GM11168 (cell line): ENCODE measurements at regions not wholly inside any gene's neighbourhood (a gene's known extent, or its start where the extent isn't known, plus 50 kb on each side); places are given as distances from the start of the nearest gene placed in this dataset.
"Not testable (repeated sequence)": the region's sequence is repeated elsewhere in the genome, so short reads cannot be mapped to it uniquely, and the experiment has no call there.

Source experiments
- in situ Hi-C: fragments of 300-500 bp; cut with MboI; formaldehyde crosslinking; loops from one replicate; pipeline ENCODE4 v1.12.0; 2022; ENCODE audit warnings: low sequenced_read_pairs; ENCODE audit not compliant: unreplicated experiment

DNA sequence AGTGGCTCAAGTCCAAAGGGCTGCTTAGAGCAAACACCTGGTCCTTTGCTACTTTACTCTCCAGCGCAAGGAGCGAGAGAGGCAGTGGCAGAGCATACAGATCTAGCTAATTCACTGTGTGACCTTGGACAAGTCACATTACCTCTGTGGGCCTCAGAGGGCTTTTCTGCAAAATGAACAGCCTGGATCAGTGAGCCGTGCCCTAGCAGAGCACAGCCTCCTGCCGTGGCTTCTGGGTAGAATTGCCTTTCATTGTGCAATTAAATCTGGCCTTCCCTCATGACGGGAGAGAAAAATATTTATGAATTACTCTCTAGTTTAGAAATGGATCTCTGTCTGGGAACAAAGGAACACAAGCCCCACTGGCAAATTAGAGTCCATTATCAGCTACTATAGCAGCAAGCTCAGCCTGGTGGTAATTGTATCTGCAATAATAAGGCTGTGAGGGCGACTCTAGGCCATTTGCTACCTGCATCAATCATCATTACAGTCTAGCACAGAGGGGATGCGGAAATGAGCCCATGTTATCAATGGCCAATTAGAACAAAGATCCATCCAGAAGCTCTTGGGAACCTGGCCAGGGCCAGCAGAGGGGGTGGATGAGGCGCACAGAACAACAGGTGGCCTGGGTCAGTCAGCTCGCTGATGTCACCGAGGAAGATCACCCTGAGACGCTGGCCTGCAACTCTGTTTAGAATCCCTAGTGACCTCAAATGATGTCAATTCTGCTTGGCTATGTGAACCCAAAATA is 114.2 kb upstream of the LY86 start:
- in situ Hi-C loops = no loop called here

DNA sequence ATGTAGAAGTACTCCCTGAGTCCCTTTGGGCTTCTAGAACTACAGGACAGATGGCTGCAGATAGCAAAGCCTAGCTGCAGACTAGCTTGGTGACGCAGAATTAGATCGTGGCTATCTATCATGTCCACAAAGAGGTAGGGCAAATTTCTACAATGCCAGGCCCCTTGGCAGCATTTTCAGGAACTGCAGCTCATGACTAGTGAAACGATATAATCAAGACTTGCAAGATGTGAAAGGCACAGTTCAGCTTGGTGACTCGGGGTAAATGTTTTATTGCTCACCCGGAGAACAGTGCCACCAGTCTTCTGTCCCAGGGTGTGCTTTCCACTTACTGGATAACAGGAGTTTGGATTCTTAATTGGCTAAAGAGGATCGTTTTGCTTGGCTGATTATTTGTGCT is 108.7 kb upstream of the LY86 start:
- in situ Hi-C loops = no loop called here

DNA sequence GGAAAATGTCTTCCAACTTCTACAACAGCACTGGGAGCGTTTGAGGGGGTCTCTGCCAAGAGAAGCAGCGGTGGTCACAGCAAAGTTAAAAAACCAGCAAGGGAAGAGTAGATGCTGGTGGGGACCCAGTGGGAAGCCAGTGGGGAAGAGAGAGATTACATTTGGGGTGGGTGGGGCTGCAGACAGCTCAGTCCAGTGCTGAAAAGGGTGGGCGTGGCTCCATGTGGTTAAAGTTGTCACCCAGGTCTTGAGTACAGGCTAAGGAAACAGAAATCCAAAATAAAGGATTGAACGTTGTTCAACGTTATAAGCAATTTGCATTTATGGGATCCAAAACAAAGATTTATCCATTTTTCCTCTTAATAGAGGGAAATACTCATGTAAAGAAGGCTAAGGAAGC is 106.3 kb upstream of the LY86 start:
- in situ Hi-C loops = no loop called here

DNA sequence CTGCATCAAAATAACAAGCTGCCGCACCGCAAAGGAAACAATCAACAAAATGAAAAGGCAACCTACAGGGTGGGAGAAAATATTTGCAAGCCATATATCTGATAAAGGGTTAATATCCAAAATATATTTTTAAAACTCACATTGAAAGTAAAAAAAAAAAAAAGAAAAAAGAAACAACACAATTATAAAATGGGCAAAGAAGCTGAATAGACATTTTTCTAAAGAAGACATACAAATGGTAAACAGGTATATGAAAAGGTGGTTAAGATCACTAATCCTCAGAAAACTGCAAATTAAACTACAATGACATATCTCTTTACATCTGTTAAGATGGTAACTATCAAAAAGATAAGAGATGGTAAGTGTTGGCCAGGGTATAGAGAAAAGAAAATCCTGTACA is 105.4 kb upstream of the LY86 start:
- in situ Hi-C loops = no loop called here

DNA sequence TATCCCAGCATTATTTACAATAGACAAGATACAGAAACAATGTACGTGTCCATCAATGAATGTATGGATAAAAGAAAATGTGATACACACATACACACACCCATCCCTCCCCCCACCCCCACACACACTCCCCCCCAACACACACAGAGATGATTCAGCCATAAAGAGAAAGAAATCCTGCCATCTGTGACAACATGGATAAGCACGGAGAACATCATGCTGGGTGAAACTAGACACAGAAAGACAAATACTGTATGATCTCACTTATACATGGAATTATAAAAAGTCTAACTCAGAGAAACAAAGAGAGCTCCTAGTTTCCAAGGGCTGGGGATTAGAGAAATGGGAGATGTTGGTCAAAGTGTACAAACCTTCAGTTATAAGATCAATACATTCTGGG is 104.8 kb upstream of the LY86 start:
- in situ Hi-C loops = no loop called here

DNA sequence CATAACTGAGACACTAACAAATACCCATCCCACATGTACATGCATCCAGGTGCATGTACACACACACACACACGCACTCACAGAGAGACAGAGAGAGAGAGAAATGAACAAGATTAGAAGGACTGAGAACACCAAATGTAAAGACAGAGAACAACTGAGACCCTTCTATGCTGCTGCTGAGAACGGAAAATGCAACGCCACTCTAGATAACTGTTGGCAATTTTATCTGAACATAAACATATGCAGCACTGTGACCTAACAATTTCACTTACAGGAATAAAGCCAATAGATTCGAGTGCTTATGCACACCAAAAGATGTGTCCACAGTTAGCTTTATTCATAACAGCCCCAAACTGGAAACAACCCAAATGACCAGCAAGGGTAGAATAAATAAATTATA is 103.8 kb upstream of the LY86 start:
- in situ Hi-C loops = no loop called here

DNA sequence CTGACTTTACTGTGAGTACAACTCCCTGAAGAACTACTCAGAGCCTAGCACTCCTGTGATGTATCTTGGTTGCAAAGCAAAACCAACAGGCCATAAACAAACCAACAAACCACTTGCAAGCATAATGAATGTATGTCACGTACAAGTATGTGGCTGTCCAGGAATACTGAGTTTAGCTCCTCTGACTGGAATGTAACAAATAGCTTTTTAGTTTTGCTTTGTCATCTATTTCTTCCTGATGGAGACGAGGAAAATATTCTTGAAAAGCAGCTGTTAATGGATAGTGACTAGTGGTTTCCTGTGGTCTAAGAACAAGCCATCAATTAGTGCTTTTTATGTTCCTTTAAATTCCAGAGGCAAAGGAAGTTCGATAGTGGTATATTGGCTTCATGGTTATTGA is 101.9 kb upstream of the LY86 start:
- in situ Hi-C loops = no loop called here

DNA sequence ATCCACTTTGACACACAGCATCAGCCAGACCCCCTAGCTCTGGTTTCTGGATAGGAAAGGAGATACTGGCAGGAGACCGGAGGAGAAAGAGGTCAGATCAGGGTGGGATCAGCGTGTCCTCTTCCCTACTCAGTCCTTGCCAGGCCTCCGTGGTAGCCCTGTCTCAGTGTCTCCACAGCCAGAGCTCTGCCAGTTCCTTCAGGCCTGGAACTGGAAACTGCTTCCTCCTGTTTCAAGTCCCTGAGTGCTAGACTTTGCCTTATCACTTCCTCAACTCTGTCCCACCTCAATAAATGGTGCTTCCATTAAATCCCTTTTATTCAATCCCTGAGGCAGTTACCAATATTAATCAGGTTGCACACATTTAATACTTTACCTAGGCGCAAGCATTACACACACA is 96.8 kb upstream of the LY86 start:
- in situ Hi-C loops = no loop called here

DNA sequence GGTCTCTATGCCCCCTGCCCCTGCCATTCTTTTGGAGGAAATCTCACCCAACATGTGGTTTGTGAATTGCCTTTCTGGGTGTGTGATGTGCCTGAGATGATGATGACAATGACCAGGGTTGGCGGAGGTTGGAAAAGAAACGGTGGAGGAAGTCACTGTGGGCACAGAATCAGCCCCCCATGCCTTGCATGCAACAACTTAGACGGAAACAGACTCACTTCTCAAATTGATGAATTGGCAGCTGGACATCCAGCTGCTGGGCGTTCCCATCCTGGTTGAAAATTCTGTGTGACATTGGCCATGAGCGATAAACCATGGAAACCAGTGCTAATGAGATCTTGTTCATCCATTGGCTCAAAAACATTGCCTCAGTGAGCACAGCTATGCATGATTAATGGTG is 95.8 kb upstream of the LY86 start:
- in situ Hi-C loops = no loop called here

DNA sequence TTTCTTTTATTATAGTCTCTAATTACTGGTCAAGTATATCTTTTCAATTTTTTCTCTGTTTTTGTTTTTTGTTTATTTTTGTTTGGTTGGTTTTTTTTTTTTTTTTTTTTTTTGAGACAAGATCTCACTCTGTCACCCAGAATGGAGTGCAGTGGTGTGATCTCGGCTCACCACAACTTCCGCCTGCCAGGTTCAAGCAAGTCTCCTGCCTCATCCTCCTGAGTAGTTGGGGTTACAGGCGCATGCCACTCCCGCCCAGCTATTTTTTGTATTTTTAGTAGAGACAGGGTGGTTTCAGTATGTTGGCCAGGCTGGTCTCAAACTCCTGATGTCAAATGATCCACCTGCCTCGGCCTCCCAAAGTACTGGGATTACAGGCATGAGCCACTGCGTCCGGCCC is 94.4 kb upstream of the LY86 start:
- in situ Hi-C loops = not testable (repeated sequence)

DNA sequence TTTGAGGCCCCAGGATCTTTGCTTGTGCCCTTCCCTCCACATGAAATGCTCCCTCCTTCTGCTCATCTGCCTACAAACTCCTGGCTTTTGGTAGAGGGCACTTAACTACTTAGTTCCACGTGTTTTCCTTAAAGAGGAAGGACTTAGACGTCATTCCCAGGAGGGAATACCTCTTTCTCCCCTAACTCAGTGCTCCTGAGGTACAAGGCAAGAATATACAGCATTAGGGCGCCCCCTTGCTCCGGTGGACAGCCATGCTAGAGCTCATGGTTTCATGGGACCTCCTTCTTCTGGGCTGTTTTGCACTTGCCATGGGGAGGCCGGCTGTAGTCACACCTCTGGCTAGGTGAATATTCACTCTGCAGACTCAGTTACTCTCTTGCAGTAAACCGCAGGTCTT is 93.8 kb upstream of the LY86 start:
- in situ Hi-C loops = no loop called here

DNA sequence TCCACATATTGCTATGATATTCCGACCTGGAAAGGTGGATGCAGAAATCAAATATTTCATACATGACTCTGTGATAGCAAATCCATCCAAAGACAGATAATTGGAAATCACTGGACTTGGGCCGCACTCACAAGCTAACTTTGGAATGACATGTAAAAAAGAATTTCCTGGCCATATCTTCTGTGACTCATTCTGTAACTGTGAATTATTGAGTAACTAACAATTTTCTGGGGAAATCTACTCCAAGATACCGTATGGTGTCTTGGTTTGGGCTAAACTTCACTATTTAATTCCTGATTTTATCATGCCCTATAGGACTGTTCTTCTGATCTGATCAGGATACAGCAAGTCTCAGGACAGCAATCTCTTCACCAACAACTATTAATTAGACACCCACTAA is 92.7 kb upstream of the LY86 start:
- in situ Hi-C loops = no loop called here

DNA sequence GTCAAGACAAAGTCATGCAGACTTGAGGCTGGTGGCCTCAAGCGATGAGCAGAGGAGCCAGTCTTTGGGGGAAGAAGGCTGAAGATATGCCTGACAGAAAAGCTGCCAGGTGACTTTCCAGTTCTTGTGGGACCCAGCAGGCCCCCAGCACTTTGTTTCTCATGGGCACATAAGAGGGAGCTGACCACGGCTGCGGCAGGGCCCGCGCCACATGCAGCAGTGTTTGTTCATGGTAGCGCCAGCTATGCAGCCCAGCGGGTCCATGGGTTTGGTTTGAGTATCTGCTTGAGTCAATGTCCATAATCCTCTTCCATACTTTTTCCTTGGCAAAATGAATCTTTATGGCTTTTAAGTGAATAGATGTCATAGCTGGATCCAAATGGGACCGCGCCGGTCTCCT is 91.0 kb upstream of the LY86 start:
- in situ Hi-C loops = no loop called here

DNA sequence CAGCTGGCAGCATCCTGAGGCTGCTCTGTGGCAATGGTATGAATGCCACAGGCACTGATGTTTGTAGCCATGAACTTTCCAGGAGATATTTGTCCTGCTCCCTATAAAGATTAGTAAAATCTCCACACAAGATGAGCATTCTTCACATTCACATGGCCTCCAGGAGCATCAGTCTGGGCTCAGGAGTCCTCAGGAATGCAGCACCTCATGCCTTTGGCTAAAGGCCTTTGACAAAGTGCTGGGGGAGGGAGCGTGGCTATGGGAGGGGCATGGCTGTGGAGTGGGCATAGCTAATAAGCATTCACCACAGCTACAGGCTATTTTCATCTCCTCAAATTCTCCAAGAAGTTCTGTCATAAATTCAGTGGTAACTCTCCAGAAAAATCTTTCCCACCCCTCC is 90.5 kb upstream of the LY86 start:
- in situ Hi-C loops = no loop called here

DNA sequence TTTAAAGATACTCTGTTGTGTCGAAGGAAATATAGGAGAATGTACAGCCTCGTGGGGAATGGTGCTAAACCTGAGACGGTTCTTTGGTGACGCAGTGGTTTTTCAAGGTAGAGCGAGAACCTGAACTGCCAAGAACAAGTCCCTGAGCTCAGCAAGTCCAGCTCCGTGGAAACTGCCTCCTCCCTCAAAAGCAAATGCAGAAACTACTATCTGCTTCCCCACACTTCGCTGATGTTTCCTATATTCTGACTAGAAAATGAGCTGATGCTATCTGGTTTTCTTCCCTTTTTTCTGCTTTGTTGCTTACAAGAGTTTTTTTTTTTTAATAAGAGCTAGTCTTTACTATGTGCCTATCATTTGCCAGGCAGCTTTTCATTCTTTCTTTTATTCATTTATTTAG is 85.3 kb upstream of the LY86 start:
- in situ Hi-C loops = no loop called here

DNA sequence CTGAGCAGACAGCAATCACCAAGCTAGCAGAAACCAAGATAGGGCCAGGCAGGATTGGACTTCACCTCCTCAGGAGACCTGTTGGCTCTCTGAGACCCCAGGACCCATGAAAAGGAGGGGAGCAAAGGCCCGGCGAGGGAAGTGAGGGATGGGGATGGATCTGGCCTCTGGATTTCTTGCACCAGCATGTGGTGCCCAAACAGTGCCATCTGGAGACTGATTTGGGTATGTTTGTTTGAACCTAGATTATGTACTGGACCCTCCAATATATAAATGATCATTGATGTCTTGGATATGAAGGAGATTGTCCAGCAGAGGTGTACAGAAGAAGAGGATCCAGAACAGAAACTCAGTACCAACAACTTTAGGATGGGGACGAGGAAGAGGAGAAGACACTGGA is 83.4 kb upstream of the LY86 start:
- in situ Hi-C loops = no loop called here

DNA sequence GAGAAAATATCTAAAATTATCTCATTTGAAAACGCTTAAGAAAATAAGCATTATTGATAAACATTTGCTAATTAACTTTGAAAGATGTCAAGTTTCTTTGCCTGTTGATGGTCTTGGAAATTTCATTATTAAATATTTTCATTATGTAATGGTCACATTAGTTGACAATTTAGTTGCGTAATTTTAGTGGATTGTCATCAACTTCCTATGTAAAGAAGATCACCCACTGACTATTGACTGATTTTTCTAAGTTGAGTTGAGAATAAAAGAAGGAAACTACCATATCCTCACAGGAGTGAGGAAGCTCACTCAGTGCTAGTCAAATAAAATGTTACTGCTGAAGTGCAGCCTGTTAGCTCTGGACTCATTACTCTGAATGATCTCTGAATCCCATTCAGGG is 79.9 kb upstream of the LY86 start:
- in situ Hi-C loops = no loop called here

DNA sequence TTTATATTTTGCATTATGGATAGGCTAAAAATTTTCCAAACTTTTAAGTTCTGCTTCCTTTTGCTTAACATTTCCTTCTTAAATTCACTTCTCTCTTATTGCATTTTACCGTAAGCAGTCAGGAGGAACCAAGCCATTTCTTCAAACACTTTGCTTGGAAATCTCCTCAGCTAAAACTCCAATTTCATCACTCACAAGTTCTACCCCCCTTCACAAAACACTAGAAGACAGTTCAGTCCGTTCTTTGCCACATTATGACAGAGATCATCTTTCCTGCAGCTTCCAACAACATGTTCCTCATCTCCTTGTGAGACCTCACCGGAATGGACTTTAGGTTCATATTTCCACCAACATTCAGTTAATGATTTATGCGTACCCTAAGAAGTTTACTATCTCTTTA is 79.2 kb upstream of the LY86 start:
- in situ Hi-C loops = no loop called here

DNA sequence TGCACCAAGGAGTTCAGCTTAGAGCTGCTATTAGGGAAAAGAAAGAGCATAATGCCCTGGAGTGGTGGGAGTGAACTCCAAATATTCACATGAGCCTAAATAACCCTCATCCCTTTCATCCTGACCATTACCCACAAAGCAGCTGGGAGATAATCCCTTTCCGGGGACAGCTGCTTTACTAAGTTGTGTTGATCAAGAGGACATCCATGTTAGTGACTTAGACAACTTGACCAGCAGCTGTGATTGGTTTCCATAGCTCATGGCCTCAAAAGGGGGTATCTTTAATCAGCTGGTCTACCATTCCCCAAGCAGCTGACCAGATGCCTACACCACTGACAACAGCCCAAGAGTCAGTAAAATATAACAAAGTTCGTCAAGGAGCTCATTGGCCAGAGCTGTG is 75.8 kb upstream of the LY86 start:
- in situ Hi-C loops = loop anchor here (10.0 kb wide), 1 partner anchor 188 kb away; the partner anchor contains the start of gene F13A1

DNA sequence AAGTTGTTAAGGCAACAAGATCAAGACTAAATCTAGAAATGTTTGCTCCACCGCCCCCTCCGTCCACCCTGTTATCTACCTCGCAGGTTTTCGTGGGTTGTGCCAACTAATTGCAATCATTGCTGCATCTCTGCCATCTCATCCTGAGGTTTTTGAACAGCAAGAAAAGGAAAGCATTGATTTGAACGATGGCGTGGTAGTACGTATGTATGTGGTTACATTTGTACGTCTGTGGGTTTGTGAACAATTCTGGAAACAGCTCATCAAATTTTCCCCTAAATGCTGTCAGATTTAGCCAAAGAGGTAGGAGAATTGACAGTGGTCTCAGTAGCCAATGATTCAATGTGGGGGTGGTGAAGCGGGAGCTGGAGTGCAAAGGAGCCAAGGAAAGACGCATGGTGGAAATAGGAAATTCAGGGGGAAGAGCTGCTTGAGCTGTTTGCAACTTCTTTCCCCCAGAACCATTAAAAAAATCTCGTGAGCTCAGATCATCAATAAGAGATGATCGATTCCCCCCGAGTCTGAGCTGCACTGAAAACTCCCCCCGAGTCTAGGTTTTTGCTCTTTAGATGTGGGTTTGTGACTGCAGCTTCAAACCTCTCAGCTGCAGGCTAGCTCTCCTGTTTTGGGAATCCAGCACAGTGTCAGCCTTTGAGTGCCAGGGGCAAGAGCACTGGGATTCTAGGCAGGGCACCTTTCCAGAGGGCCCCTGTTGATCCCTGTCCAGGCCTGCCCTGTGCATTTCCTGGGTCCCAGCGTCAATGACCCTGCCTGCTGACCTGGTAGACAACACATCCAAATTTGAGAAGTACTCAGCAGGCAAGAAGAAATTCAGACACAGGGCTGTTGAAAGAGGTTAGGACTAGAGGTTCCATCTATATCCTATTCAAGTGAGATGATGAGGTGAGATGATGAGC is 72.6 kb upstream of the LY86 start:
- in situ Hi-C loops = loop anchor here (10.0 kb wide), 1 partner anchor 191 kb away; the partner anchor contains the start of gene F13A1

DNA sequence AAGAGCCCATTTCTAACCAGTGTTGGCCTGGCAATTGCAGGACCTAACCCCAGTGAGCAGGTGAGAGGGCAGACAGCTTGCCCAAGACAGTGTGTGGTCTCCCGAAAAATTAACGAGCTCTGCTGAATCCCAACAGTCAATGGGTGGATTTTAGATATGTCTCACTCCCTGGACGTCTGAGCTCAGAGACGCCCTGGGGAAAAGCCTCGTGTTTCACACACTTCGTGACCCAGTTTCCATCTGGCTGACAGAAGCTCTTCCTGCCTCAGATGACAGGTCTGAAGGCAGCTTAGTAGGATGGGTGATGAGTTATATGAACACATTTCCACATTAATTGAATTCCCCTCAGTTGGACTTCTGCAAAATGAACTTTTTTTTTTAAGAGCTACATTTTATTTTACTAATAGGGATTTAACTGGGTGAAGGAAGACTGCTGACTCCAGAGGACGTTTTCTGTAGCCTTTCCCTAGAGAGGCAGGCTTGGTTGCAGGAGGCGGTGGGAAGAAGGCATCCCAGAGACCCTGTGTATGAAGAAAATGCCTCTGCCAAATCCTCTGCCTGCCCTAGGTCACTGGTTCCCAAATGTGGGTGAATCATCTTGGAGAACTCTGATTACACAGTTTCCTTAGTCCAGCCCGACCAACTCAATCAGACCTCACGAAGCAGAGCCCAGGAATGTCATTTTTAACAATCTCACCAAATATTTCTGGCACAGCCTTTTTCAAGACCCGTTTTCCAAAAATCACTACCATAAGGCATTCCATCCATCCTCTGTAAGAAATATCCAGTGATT is 71.7 kb upstream of the LY86 start:
- in situ Hi-C loops = loop anchor here (10.0 kb wide), 1 partner anchor 192 kb away; the partner anchor contains the start of gene F13A1
